Endodermal cell (in vitro differentiated cells): ENCODE measurements at regions not wholly inside any gene's neighbourhood (a gene's known extent, or its start where the extent isn't known, plus 50 kb on each side); places are given as distances from the start of the nearest gene placed in this dataset.

Experiments
- DNase-seq: peaks from one replicate; pipeline ENCODE4 v3.0.0-alpha.2; 2017
- H3K27ac ChIP-seq: 2 replicates; pipeline ENCODE4 v1.5.1; 2013; ENCODE audit warnings: mild to moderate bottlenecking, low read depth, low read length, moderate library complexity
- H3K27me3 ChIP-seq: 2 replicates; pipeline ENCODE4 v1.6.1; 2013; ENCODE audit warnings: mild to moderate bottlenecking, low read length, moderate library complexity; ENCODE audit not compliant: insufficient read depth, control insufficient read depth, poor library complexity, severe bottlenecking
- H3K36me3 ChIP-seq: 2 replicates; pipeline ENCODE4 v1.7.0; 2013; ENCODE audit warnings: mild to moderate bottlenecking, low read length, moderate library complexity; ENCODE audit not compliant: control insufficient read depth, insufficient read depth
- H3K4me1 ChIP-seq: one replicate; pipeline ENCODE4 v1.7.0; 2013; ENCODE audit warnings: low read length; ENCODE audit not compliant: control insufficient read depth, insufficient read depth
- H3K4me3 ChIP-seq: 2 replicates; pipeline ENCODE4 v1.5.1; 2013; ENCODE audit warnings: mild to moderate bottlenecking, low read length, moderate library complexity
- H3K9ac ChIP-seq: 2 replicates; pipeline ENCODE4 v1.6.1; 2013; ENCODE audit warnings: mild to moderate bottlenecking, low read length, moderate library complexity; ENCODE audit not compliant: poor library complexity, severe bottlenecking; ENCODE audit errors: extremely low read depth
- H3K9me3 ChIP-seq: 2 replicates; pipeline ENCODE4 v1.6.1; 2013; ENCODE audit warnings: mild to moderate bottlenecking, low read length, moderate library complexity; ENCODE audit not compliant: control insufficient read depth
- H3K27ac Mint-ChIP-seq: 2 replicates; pipeline ENCODE4 v1.8.0; 2020; ENCODE audit warnings: mixed read lengths
- H3K27me3 Mint-ChIP-seq: 2 replicates; pipeline ENCODE4 v1.8.0; 2021; ENCODE audit warnings: mild to moderate bottlenecking, mixed read lengths; ENCODE audit not compliant: insufficient read depth
- H3K36me3 Mint-ChIP-seq: 2 replicates; pipeline ENCODE4 v1.8.0; 2020; ENCODE audit warnings: low read depth, mixed read lengths
- H3K4me1 Mint-ChIP-seq: 2 replicates; pipeline ENCODE4 v1.8.0; 2020; ENCODE audit warnings: mixed read lengths
- H3K4me3 Mint-ChIP-seq: 2 replicates; pipeline ENCODE4 v1.8.0; 2020; ENCODE audit warnings: mild to moderate bottlenecking, moderate library complexity, mixed read lengths
- H3K9me3 Mint-ChIP-seq: 2 replicates; pipeline ENCODE4 v1.8.0; 2020; ENCODE audit warnings: mild to moderate bottlenecking, mixed read lengths
- CTCF ChIP-seq: fragments of 200-600 bp; sonication (generic); conservative IDR thresholded peaks from 2 replicates; pipeline ENCODE4 v1.5.0; 2021; ENCODE audit warnings: antibody characterized with exemption, mild to moderate bottlenecking
- WGBS, 2 experiments: methylation state at CpG; one replicate each; pipeline versions ENCODE4 v1.1.5 to v1.1.7; 2013; ENCODE audit warnings: missing lambda C conversion rate in 2 of 2, mixed read lengths in 1 of 2; ENCODE audit not compliant: insufficient coverage in 1 of 2, insufficient read length in 1 of 2; 5-methylcytosine and 5-hydroxymethylcytosine counted together

- Histone ChIP-seq H3K4me3 (no peak overlapping the region), H3K36me3 (no peaks in the 10 kb centered on the region), H3K27me3 (no peaks in the 10 kb centered on the region), H3K27ac (no peak overlapping the region), H3K9ac (no peak overlapping the region), H3K4me1 (no peaks in the 10 kb centered on the region), H3K9me3 (peaks cover 6% of the 10 kb centered on the region)
- Mint-ChIP-seq H3K36me3 (peaks cover 1% of the 10 kb centered on the region), H3K9me3 (peaks cover 2% of the 10 kb centered on the region), H3K27me3 (no peaks in the 10 kb centered on the region), H3K27ac (no peak overlapping the region), H3K4me3 (no peak overlapping the region), H3K4me1 (peaks cover under 1% of the 10 kb centered on the region)
- no peak for DNase-seq
- TF ChIP-seq CTCF = no peak
- 80% methylated on average over 1 of the region's 2 CpGs; no CpG with 5 or more reads in 1 of the 2 experiments for WGBS, 2 experiments
Measured at GRCh38 chr4:32073542-32073941, 1353.4 kb downstream of the PCDH7 start.

- H3K27me3 Mint-ChIP-seq = no peaks in the 10 kb centered on the region
- WGBS, 2 experiments = 95 to 100% methylated on average over 1 to 2 of the region's 2 CpGs
- H3K36me3 Mint-ChIP-seq = no peaks in the 10 kb centered on the region
- Histone ChIP-seq H3K4me3 (no peak overlapping the region), H3K9ac (no peak overlapping the region), H3K9me3 (peaks cover 6% of the 10 kb centered on the region), H3K4me1 (no peaks in the 10 kb centered on the region), H3K36me3 (no peaks in the 10 kb centered on the region), H3K27ac (no peak overlapping the region), H3K27me3 (no peaks in the 10 kb centered on the region)
- no peak overlapping the region for H3K27ac Mint-ChIP-seq
- no peak for DNase-seq
- no peaks in the 10 kb centered on the region for H3K9me3 Mint-ChIP-seq
- no peak overlapping the region for H3K4me3 Mint-ChIP-seq
- no peak for TF ChIP-seq CTCF
- no peaks in the 10 kb centered on the region for H3K4me1 Mint-ChIP-seq
Measured at GRCh38 chr4:32087211-32087610, 1367.0 kb downstream of the PCDH7 start.

GRCh38 chr4:32094987-32095386, 1374.8 kb downstream of the PCDH7 start:
- DNase-seq = no peak
- Mint-ChIP-seq H3K27ac (no peak overlapping the region), H3K4me1 (no peaks in the 10 kb centered on the region), H3K27me3 (no peaks in the 10 kb centered on the region), H3K4me3 (no peak overlapping the region), H3K36me3 (no peaks in the 10 kb centered on the region), H3K9me3 (no peaks in the 10 kb centered on the region)
- no peaks in the 10 kb centered on the region for H3K36me3 ChIP-seq
- no peak overlapping the region for H3K27ac ChIP-seq
- H3K9me3 ChIP-seq = no peaks in the 10 kb centered on the region
- no peak overlapping the region for H3K4me3 ChIP-seq
- no peak for TF ChIP-seq CTCF
- no peak overlapping the region for H3K9ac ChIP-seq
- 94 to 98% methylated on average over 2 of the region's 2 CpGs for WGBS, 2 experiments
- H3K4me1 ChIP-seq = no peaks in the 10 kb centered on the region
- no peaks in the 10 kb centered on the region for H3K27me3 ChIP-seq
